ENCODE measurements at regions not wholly inside any gene's neighbourhood (a gene's known extent, or its start where the extent isn't known, plus 50 kb on each side); places are given as distances from the start of the nearest gene placed in this dataset.

- H3K4me2 ChIP-seq (ENCODE audit: low read depth, low read length), result no peak overlapping the region
- intact Hi-C loops (cut with micrococcal nuclease), result no loop called here
These were observed 131.1 kb upstream of the HTR2A start for GRCh38 chr13:47027780-47028437.

More at GRCh38 chr13:47027780-47028437, 131.1 kb upstream of the HTR2A start:
- no peak overlapping the region for H3K56ac ChIP-seq (ENCODE audit: extremely low read depth, insufficient read depth, low read length)
- no peak overlapping the region for H3K18ac ChIP-seq (ENCODE audit: low read depth, low read length)
- ATAC-seq (ENCODE audit: low read depth) (no peak), DNase-seq (no peak)
- no peaks in the 10 kb centered on the region for H3K27me3 ChIP-seq (ENCODE audit: control insufficient read depth, insufficient read depth, low read length)
- H3K14ac ChIP-seq (replicated peaks; ENCODE audit: low read depth, low read length), result 0 out of 2 replicates have a peak overlapping the region, but pooled peaks have one; percentile 63
- H2AK5ac ChIP-seq (ENCODE audit: low read depth, low read length), result no peak overlapping the region
- no peak overlapping the region for H2BK5ac ChIP-seq (ENCODE audit: low read depth, low read length, poor library complexity, severe bottlenecking)
- dilution Hi-C loops (cut with HindIII; ENCODE audit: low sequenced_read_pairs, unreplicated experiment), result no loop called here
- H3K4me1 ChIP-seq (ENCODE audit: control insufficient read depth, insufficient read depth, low read length), result peaks cover 6% of the 10 kb centered on the region; the same call in 1 of the 2 replicates
- H2BK120ac ChIP-seq (ENCODE audit: low read depth, low read length), result no peak overlapping the region
- POLR2A ChIA-PET (ENCODE audit: unreplicated experiment), result no interaction called here
- no TSS peak for BruUV-seq (replicated peaks)
- no peak overlapping the region for H3K23ac ChIP-seq (ENCODE audit: low read depth, low read length)
- no peak overlapping the region for H4K5ac ChIP-seq (ENCODE audit: low read depth, low read length)
- CTCF ChIA-PET, result no interaction called here
- H3K9me3 ChIP-seq (ENCODE audit: control insufficient read depth, insufficient read depth, low read length), result no peaks in the 10 kb centered on the region
- in situ Hi-C loops (cut with MboI; ENCODE audit: low sequenced_read_pairs), result no loop called here
- no peaks in the 10 kb centered on the region for H3K79me1 ChIP-seq (ENCODE audit: low read depth in 1 of 2, low read length in 2 of 2)
- H4K91ac ChIP-seq (ENCODE audit: insufficient read depth, low read depth, low read length), result no peak overlapping the region
- no peak for TF ChIP-seq POLR2A (IDR thresholded peaks at IDR 0.05; ENCODE audit: low read depth, low read length)
- TF ChIP-seq RAD21 (IDR thresholded peaks at IDR 0.05; ENCODE audit: low read length), result no peak
- no peak for TF ChIP-seq FOS (IDR thresholded peaks at IDR 0.05; ENCODE audit: low read depth, low read length)
- no peak for TF ChIP-seq RFX5 (IDR thresholded peaks at IDR 0.05; ENCODE audit: low read depth, low read length)
- no peak for TF ChIP-seq MXI1 (IDR thresholded peaks at IDR 0.05; ENCODE audit: borderline replicate concordance, low read depth, low read length)
- TF ChIP-seq RCOR1 (IDR thresholded peaks at IDR 0.05; ENCODE audit: insufficient replicate concordance, low read length), result no peak
- TF ChIP-seq MAZ (IDR thresholded peaks at IDR 0.05; ENCODE audit: borderline replicate concordance, low read depth, low read length), result no peak
- TF ChIP-seq BHLHE40 (IDR thresholded peaks at IDR 0.05; ENCODE audit: low read depth, low read length), result no peak
- TF ChIP-seq, protein P1, sequence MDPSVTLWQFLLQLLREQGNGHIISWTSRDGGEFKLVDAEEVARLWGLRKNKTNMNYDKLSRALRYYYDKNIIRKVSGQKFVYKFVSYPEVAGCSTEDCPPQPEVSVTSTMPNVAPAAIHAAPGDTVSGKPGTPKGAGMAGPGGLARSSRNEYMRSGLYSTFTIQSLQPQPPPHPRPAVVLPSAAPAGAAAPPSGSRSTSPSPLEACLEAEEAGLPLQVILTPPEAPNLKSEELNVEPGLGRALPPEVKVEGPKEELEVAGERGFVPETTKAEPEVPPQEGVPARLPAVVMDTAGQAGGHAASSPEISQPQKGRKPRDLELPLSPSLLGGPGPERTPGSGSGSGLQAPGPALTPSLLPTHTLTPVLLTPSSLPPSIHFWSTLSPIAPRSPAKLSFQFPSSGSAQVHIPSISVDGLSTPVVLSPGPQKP (IDR thresholded peaks at IDR 0.05; ENCODE audit: borderline replicate concordance, low read depth, low read length), result no peak
- TF ChIP-seq USF2 (IDR thresholded peaks at IDR 0.05; ENCODE audit: low read depth, low read length), result no peak
- no peak for TF ChIP-seq CHD1 (IDR thresholded peaks at IDR 0.05; ENCODE audit: low read depth, low read length)
- TF ChIP-seq SMC3 (IDR thresholded peaks at IDR 0.05; ENCODE audit: low read depth, low read length), result no peak
- TF ChIP-seq CEBPB (IDR thresholded peaks at IDR 0.05; ENCODE audit: low read depth, low read length), result no peak
- TF ChIP-seq NFE2L2 (IDR thresholded peaks at IDR 0.05; ENCODE audit: low read depth, low read length), result no peak
- H3K9me1 ChIP-seq (ENCODE audit: insufficient read depth, low read length), result no peaks in the 10 kb centered on the region
- H3K4ac ChIP-seq (ENCODE audit: low read depth, low read length), result no peak overlapping the region
- H3K27ac ChIP-seq (ENCODE audit: insufficient read depth, low read length), result no peak overlapping the region
- H4K8ac ChIP-seq (ENCODE audit: low read depth in 2 of 2, low read length in 2 of 2), result no peak overlapping the region
- no peak overlapping the region for H3K4me3 ChIP-seq (ENCODE audit: insufficient read depth, low read depth, low read length)
- no peak overlapping the region for H2BK15ac ChIP-seq (ENCODE audit: low read depth, low read length)
- H3K36me3 ChIP-seq (ENCODE audit: control insufficient read depth, insufficient read depth, low read length), result no peaks in the 10 kb centered on the region
- no peak overlapping the region for H2AK9ac ChIP-seq (replicated peaks; ENCODE audit: low read depth, low read length, poor library complexity)
- whole genome bisulfite sequencing, 2 experiments (ENCODE audit: extremely low coverage in 2 of 2, insufficient read length in 1 of 2), result no CpG with 5 or more reads among the region's 6 CpGs
- H2BK20ac ChIP-seq (ENCODE audit: low read depth, low read length), result no peak overlapping the region
- H4K20me1 ChIP-seq (ENCODE audit: insufficient read depth, low read length), result no peaks in the 10 kb centered on the region
- H3K9ac ChIP-seq (ENCODE audit: low read depth, low read length), result no peak overlapping the region
- H2AFZ ChIP-seq (replicated peaks; ENCODE audit: low read length, poor library complexity), result peak overlapping the region; percentile 39
